ENCODE measurements at regions not wholly inside any gene's neighbourhood (a gene's known extent, or its start where the extent isn't known, plus 50 kb on each side); places are given as distances from the start of the nearest gene placed in this dataset.

GRCh38 chr3:76456322-76456721 lies 583.6 kb upstream of the ROBO2 start:
- Histone ChIP-seq H3K36me3 (ENCODE audit: low read depth, low read length) (no peaks in the 10 kb centered on the region), H3K27me3 (ENCODE audit: low read length) (no peaks in the 10 kb centered on the region), H3K4me3 (ENCODE audit: low read length) (no peak overlapping the region), H3K4me2 (ENCODE audit: low read length) (no peak overlapping the region), H3K9ac (ENCODE audit: low read length) (no peak overlapping the region), H4K20me1 (ENCODE audit: low read length) (no peaks in the 10 kb centered on the region), H3F3A (ENCODE audit: low read length, unreplicated experiment) (no peaks in the 10 kb centered on the region), H3K27ac (ENCODE audit: low read length) (no peak overlapping the region), H3K9me3 (ENCODE audit: low read length) (no peaks in the 10 kb centered on the region), H3K9me2 (replicated peaks; ENCODE audit: low read length) (no peaks in the 10 kb centered on the region), H2AFZ (ENCODE audit: low read length) (no peak overlapping the region), H3K79me2 (ENCODE audit: low read length) (no peaks in the 10 kb centered on the region), H3K4me1 (ENCODE audit: insufficient read depth, low read length) (no peaks in the 10 kb centered on the region)
- ATAC-seq: peak; percentile 29; the same call in 1 of the 2 replicates
- TF ChIP-seq CTCF (conservative IDR thresholded peaks at IDR 0.05; ENCODE audit: low read depth, low read length) (no peak), EZH2phosphoT487 (IDR thresholded peaks at IDR 0.05; ENCODE audit: borderline replicate concordance, low read length) (no peak), EZH2 (IDR thresholded peaks at IDR 0.05; ENCODE audit: low read length, unreplicated experiment) (no peak)
- peak; percentile 36 for DNase-seq
- no TSS peak for BruUV-seq (replicated peaks)
- CTCF ChIA-PET: no interaction called here
- POLR2A ChIA-PET (ENCODE audit: unreplicated experiment): no interaction called here
- intact Hi-C loops (cut with micrococcal nuclease): no loop called here

- intact Hi-C loops (cut with micrococcal nuclease): no loop called here
- ATAC-seq: no peak
These were observed 576.4 kb upstream of the ROBO2 start for GRCh38 chr3:76463501-76463900.

More at GRCh38 chr3:76463501-76463900, 576.4 kb upstream of the ROBO2 start:
- Histone ChIP-seq H3F3A (ENCODE audit: low read length, unreplicated experiment) (no peaks in the 10 kb centered on the region), H3K27me3 (ENCODE audit: low read length) (no peaks in the 10 kb centered on the region), H3K27ac (ENCODE audit: low read length) (no peak overlapping the region), H3K9ac (ENCODE audit: low read length) (no peak overlapping the region), H3K79me2 (ENCODE audit: low read length) (no peaks in the 10 kb centered on the region), H3K4me3 (ENCODE audit: low read length) (no peak overlapping the region), H3K4me1 (ENCODE audit: insufficient read depth, low read length) (no peaks in the 10 kb centered on the region), H3K9me2 (replicated peaks; ENCODE audit: low read length) (no peaks in the 10 kb centered on the region), H2AFZ (ENCODE audit: low read length) (no peak overlapping the region), H3K36me3 (ENCODE audit: low read depth, low read length) (no peaks in the 10 kb centered on the region), H3K9me3 (ENCODE audit: low read length) (0 out of 2 replicates have a peak, but pooled peaks cover 6% of the 10 kb centered on the region), H4K20me1 (ENCODE audit: low read length) (no peaks in the 10 kb centered on the region), H3K4me2 (ENCODE audit: low read length) (no peak overlapping the region)
- CTCF ChIA-PET: no interaction called here
- TF ChIP-seq EZH2phosphoT487 (IDR thresholded peaks at IDR 0.05; ENCODE audit: borderline replicate concordance, low read length): no peak
- no peak for TF ChIP-seq EZH2 (IDR thresholded peaks at IDR 0.05; ENCODE audit: low read length, unreplicated experiment)
- TF ChIP-seq CTCF (conservative IDR thresholded peaks at IDR 0.05; ENCODE audit: low read depth, low read length): no peak
- POLR2A ChIA-PET (ENCODE audit: unreplicated experiment): no interaction called here
- DNase-seq: no peak
- BruUV-seq (replicated peaks): no TSS peak
